Neural progenitor cell (in vitro differentiated cells): ENCODE measurements at regions not wholly inside any gene's neighbourhood (a gene's known extent, or its start where the extent isn't known, plus 50 kb on each side); places are given as distances from the start of the nearest gene placed in this dataset.

Experiments
- EZH2 ChIP-seq: fragments of 200-600 bp; sonication (generic); IDR thresholded peaks from 2 replicates; pipeline ENCODE4 v1.6.1; 2017; ENCODE audit warnings: antibody characterized with exemption, mild to moderate bottlenecking, moderate library complexity
- TF ChIP-seq, protein P1 (sequence below): fragments of 200-600 bp; sonication (generic); IDR thresholded peaks from 2 replicates; pipeline ENCODE4 v1.5.1; 2017; ENCODE audit warnings: antibody characterized with exemption, mild to moderate bottlenecking

DNA sequence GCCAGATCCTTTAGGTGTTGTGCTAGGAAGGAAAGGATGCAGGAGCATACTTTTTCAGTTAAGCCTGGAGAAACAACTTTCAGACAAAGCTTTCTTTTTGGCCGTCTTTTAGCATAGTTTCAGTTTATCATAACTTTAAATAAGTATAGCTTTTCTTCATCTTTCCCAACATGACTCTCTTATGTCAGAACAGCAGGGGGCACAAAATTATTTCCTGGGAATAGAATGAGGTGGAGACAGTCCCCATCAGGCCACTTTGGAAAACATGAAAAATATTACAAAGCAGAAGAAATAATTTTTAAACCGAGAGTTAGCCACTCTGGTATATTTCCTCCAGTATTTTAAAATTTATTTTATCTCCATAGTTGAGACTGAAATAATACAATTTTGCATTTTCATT, 387.6 kb downstream of the HAPSTR1 start:
- TF ChIP-seq, protein P1, sequence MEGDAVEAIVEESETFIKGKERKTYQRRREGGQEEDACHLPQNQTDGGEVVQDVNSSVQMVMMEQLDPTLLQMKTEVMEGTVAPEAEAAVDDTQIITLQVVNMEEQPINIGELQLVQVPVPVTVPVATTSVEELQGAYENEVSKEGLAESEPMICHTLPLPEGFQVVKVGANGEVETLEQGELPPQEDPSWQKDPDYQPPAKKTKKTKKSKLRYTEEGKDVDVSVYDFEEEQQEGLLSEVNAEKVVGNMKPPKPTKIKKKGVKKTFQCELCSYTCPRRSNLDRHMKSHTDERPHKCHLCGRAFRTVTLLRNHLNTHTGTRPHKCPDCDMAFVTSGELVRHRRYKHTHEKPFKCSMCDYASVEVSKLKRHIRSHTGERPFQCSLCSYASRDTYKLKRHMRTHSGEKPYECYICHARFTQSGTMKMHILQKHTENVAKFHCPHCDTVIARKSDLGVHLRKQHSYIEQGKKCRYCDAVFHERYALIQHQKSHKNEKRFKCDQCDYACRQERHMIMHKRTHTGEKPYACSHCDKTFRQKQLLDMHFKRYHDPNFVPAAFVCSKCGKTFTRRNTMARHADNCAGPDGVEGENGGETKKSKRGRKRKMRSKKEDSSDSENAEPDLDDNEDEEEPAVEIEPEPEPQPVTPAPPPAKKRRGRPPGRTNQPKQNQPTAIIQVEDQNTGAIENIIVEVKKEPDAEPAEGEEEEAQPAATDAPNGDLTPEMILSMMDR: no peak
- no peak for TF ChIP-seq EZH2
